HFFc6 (cell line): ENCODE measurements at regions not wholly inside any gene's neighbourhood (a gene's known extent, or its start where the extent isn't known, plus 50 kb on each side); places are given as distances from the start of the nearest gene placed in this dataset.
A peak's percentile ranks its signal among the peaks of the same experiment; 100 is the strongest.

ENCODE experiments used
- DNase-seq: peaks from one replicate; pipeline ENCODE4 v3.0.0-alpha.2; 2018
- H3K27ac Mint-ChIP-seq: 2 replicates; pipeline ENCODE4 v1.8.0; 2020; ENCODE audit warnings: mild to moderate bottlenecking, mixed read lengths
- H3K27me3 Mint-ChIP-seq: 2 replicates; pipeline ENCODE4 v1.8.0; 2021; ENCODE audit warnings: mild to moderate bottlenecking, moderate library complexity, mixed read lengths; ENCODE audit not compliant: insufficient read depth
- H3K36me3 Mint-ChIP-seq: 2 replicates; pipeline ENCODE4 v1.8.0; 2021; ENCODE audit warnings: low read depth, mixed read lengths
- H3K4me1 Mint-ChIP-seq: 2 replicates; pipeline ENCODE4 v1.8.0; 2020; ENCODE audit warnings: low read depth, mixed read lengths
- H3K4me3 Mint-ChIP-seq: 2 replicates; pipeline ENCODE4 v1.8.0; 2020; ENCODE audit warnings: mild to moderate bottlenecking, moderate library complexity, mixed read lengths
- H3K9me3 Mint-ChIP-seq: 2 replicates; pipeline ENCODE4 v1.8.0; 2020; ENCODE audit warnings: mild to moderate bottlenecking, mixed read lengths
- CTCF ChIP-seq: fragments of 200-600 bp; sonication (generic); IDR thresholded peaks from 2 replicates; pipeline ENCODE4 v1.5.0; 2021; ENCODE audit warnings: antibody characterized with exemption, mild to moderate bottlenecking

- H3K4me1 Mint-ChIP-seq: peaks cover 25% of the 10 kb centered on the region
- no peak for DNase-seq
- no peak overlapping the region for H3K4me3 Mint-ChIP-seq
- no peaks in the 10 kb centered on the region for H3K9me3 Mint-ChIP-seq
- no peaks in the 10 kb centered on the region for H3K36me3 Mint-ChIP-seq
- H3K27ac Mint-ChIP-seq: no peak overlapping the region
- H3K27me3 Mint-ChIP-seq: no peaks in the 10 kb centered on the region; the same call in 1 of the 2 replicates
- no peak for TF ChIP-seq CTCF
Observed at GRCh38 chr21:35357041-35357780, 308.1 kb upstream of the RUNX1 start.

- no peaks in the 10 kb centered on the region; the same call in 1 of the 2 replicates for H3K27me3 Mint-ChIP-seq
Observed at GRCh38 chr21:35354078-35354477, 305.0 kb upstream of the RUNX1 start.

DNA sequence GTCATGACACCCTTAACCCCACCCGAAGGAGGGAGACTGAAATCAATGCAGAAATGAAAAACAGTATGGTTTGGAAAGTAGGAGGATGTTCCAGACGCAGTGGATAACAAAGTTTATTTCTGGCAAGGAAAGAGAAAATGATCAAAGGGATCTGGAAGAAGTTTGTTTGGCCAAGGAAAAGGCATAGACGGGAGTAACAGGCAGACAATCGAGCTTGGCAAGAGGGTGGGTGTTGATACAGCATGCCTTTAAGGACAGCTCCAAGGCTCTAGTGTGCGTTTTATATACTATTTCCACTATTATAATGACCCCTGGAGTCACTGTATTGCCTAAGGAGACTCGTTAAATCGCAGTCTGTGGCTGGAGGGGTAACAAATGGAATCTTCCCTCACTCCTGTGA lies 303.7 kb upstream of the RUNX1 start:
- no peak for DNase-seq
- no peak overlapping the region for H3K4me3 Mint-ChIP-seq
- no peak for TF ChIP-seq CTCF
- H3K27ac Mint-ChIP-seq: no peak overlapping the region
- H3K9me3 Mint-ChIP-seq: no peaks in the 10 kb centered on the region
- peaks cover 50% of the 10 kb centered on the region for H3K4me1 Mint-ChIP-seq
- no peaks in the 10 kb centered on the region for H3K36me3 Mint-ChIP-seq
- no peaks in the 10 kb centered on the region; the same call in 1 of the 2 replicates for H3K27me3 Mint-ChIP-seq

More at GRCh38 chr21:35354078-35354477, 305.0 kb upstream of the RUNX1 start:
- Mint-ChIP-seq H3K9me3 (no peaks in the 10 kb centered on the region), H3K36me3 (no peaks in the 10 kb centered on the region), H3K4me1 (peaks cover 45% of the 10 kb centered on the region), H3K27ac (no peak overlapping the region), H3K4me3 (no peak overlapping the region)
- no peak for DNase-seq
- no peak for TF ChIP-seq CTCF

- no peak overlapping the region for H3K27ac Mint-ChIP-seq
- no peaks in the 10 kb centered on the region for H3K36me3 Mint-ChIP-seq
- H3K9me3 Mint-ChIP-seq: no peaks in the 10 kb centered on the region
- H3K27me3 Mint-ChIP-seq: no peaks in the 10 kb centered on the region; the same call in 1 of the 2 replicates
- H3K4me3 Mint-ChIP-seq: no peak overlapping the region
- H3K4me1 Mint-ChIP-seq: peaks cover 44% of the 10 kb centered on the region
- DNase-seq: peak; percentile 27
- TF ChIP-seq CTCF: no peak
Observed at GRCh38 chr21:35352066-35352770, 303.1 kb upstream of the RUNX1 start.

GRCh38 chr21:35351434-35351833 lies 302.3 kb upstream of the RUNX1 start:
- H3K9me3 Mint-ChIP-seq: no peaks in the 10 kb centered on the region
- H3K4me3 Mint-ChIP-seq: no peak overlapping the region
- no peak for DNase-seq
- H3K27me3 Mint-ChIP-seq: no peaks in the 10 kb centered on the region; the same call in 1 of the 2 replicates
- H3K27ac Mint-ChIP-seq: no peak overlapping the region
- H3K4me1 Mint-ChIP-seq: peaks cover 46% of the 10 kb centered on the region
- H3K36me3 Mint-ChIP-seq: no peaks in the 10 kb centered on the region
- TF ChIP-seq CTCF: no peak
